ENCODE measurements at regions not wholly inside any gene's neighbourhood (a gene's known extent, or its start where the extent isn't known, plus 50 kb on each side); places are given as distances from the start of the nearest gene placed in this dataset.

DNA sequence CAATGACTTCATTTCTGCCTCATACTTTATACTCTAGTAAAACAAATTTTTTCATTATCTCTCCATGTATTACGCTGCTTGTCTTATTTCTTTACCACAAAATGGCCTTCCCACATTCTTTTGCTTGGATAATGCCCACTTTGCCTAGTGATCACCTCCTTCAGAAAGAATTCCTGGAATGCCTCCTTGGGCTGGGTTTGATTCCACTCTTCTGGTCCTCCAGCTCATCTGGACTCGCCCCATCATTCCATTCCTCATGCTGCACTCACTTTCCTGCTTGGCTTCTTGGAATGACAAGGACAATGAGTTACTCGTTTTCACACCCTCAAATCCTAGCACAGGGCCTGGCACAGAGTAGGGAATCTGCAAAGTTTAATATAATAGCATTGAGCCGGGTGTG lies 475.1 kb upstream of the LARGE1 start:
- dilution Hi-C loops (cut with MboI; ENCODE audit: extremely low pct_ligation_motif_present, low sequenced_read_pairs): no loop called here

More for the DNA sequence above, 475.1 kb upstream of the LARGE1 start:
- ChIA-PET POLR2A (no interaction called here), CTCF (no interaction called here)
- Histone ChIP-seq H3K9ac (replicated peaks; ENCODE audit: extremely low read depth, insufficient read depth, low read length) (no peak overlapping the region), H3K9me1 (replicated peaks; ENCODE audit: control insufficient read depth, extremely low read depth, insufficient read depth, low read length) (no peaks in the 10 kb centered on the region), H3K4me1 (ENCODE audit: control insufficient read depth, extremely low read depth, insufficient read depth, low read length) (no peaks in the 10 kb centered on the region), H3K9me3 (replicated peaks; ENCODE audit: control insufficient read depth, insufficient read depth, low read length) (peaks cover 7% of the 10 kb centered on the region), H2AFZ (ENCODE audit: low read depth, low read length) (no peak overlapping the region), H3K27ac (ENCODE audit: insufficient read depth, low read depth, low read length) (no peak overlapping the region), H4K20me1 (replicated peaks; ENCODE audit: control insufficient read depth, extremely low read depth, insufficient read depth, low read length) (no peaks in the 10 kb centered on the region), H3K4me2 (ENCODE audit: insufficient read depth, low read length) (no peak overlapping the region), H3K4me3 (replicated peaks in 1 of 3; ENCODE audit: insufficient read depth in 1 of 3, low read depth in 1 of 3, low read length in 3 of 3) (no peak overlapping the region), H3K36me3 (ENCODE audit: control insufficient read depth in 2 of 2, extremely low read depth in 1 of 2, insufficient read depth in 2 of 2, low read length in 2 of 2) (no peaks in the 10 kb centered on the region), H3K27me3 (ENCODE audit: control insufficient read depth in 2 of 2, insufficient read depth in 2 of 2, low read length in 2 of 2) (no peaks in the 10 kb centered on the region), H3K79me2 (ENCODE audit: control insufficient read depth, insufficient read depth, low read length) (no peaks in the 10 kb centered on the region)
- intact Hi-C loops (cut with micrococcal nuclease): no loop called here
- TF ChIP-seq EZH2 (IDR thresholded peaks at IDR 0.05; ENCODE audit: borderline replicate concordance, low read depth, low read length, severe bottlenecking) (no peak), MYC (IDR thresholded peaks at IDR 0.05; ENCODE audit: low read depth, low read length) (no peak), POLR2A (IDR thresholded peaks at IDR 0.05; ENCODE audit: low read depth, low read length) (no peak), FOS (IDR thresholded peaks at IDR 0.05; ENCODE audit: borderline replicate concordance, insufficient read depth, low read length) (no peak), GATA2 (IDR thresholded peaks at IDR 0.05; ENCODE audit: insufficient read depth, insufficient read length, low read depth, low read length) (no peak), POLR2AphosphoS5 (IDR thresholded peaks at IDR 0.05; ENCODE audit: insufficient read depth, low read depth, low read length) (no peak), JUN (IDR thresholded peaks at IDR 0.05; ENCODE audit: borderline replicate concordance, insufficient read depth, insufficient read length, low read depth) (no peak)
- TF ChIP-seq, protein P1, sequence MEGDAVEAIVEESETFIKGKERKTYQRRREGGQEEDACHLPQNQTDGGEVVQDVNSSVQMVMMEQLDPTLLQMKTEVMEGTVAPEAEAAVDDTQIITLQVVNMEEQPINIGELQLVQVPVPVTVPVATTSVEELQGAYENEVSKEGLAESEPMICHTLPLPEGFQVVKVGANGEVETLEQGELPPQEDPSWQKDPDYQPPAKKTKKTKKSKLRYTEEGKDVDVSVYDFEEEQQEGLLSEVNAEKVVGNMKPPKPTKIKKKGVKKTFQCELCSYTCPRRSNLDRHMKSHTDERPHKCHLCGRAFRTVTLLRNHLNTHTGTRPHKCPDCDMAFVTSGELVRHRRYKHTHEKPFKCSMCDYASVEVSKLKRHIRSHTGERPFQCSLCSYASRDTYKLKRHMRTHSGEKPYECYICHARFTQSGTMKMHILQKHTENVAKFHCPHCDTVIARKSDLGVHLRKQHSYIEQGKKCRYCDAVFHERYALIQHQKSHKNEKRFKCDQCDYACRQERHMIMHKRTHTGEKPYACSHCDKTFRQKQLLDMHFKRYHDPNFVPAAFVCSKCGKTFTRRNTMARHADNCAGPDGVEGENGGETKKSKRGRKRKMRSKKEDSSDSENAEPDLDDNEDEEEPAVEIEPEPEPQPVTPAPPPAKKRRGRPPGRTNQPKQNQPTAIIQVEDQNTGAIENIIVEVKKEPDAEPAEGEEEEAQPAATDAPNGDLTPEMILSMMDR (IDR thresholded peaks at IDR 0.05; ENCODE audit: extremely low read depth in 1 of 2, insufficient read depth in 1 of 2, low read depth in 1 of 2, low read length in 2 of 2): no peak
- TF ChIP-seq, protein P2, sequence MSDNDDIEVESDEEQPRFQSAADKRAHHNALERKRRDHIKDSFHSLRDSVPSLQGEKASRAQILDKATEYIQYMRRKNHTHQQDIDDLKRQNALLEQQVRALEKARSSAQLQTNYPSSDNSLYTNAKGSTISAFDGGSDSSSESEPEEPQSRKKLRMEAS (IDR thresholded peaks at IDR 0.05; ENCODE audit: insufficient read depth, insufficient read length): no peak
- FAIRE-seq (no peak), DNase-seq (ENCODE audit: low read depth, low spot score) (no peak)
- BruUV-seq (replicated peaks): no TSS peak

Measured in endothelial cell of umbilical vein (primary cell).